ENCODE measurements at regions not wholly inside any gene's neighbourhood (a gene's known extent, or its start where the extent isn't known, plus 50 kb on each side); places are given as distances from the start of the nearest gene placed in this dataset.
A peak's percentile ranks its signal among the peaks of the same experiment; 100 is the strongest.

- peak; percentile 42 for DNase-seq (ENCODE audit: low read depth)
- no peak for TF ChIP-seq CTCF (IDR thresholded peaks at IDR 0.05; ENCODE audit: low read length, missing control alignments)
- no peak overlapping the region for H3K4me3 ChIP-seq (replicated peaks; ENCODE audit: low read depth, low read length)
Measured at GRCh38 chr5:147168578-147169327, 66.1 kb upstream of the STK32A start.

GRCh38 chr5:147169399-147169798 is 65.4 kb upstream of the STK32A start:
- no peak for TF ChIP-seq CTCF (IDR thresholded peaks at IDR 0.05; ENCODE audit: low read length, missing control alignments)
- DNase-seq (ENCODE audit: low read depth): peak; percentile 49
- H3K4me3 ChIP-seq (replicated peaks; ENCODE audit: low read depth, low read length): no peak overlapping the region

GRCh38 chr5:147169901-147170300 is 64.9 kb upstream of the STK32A start:
- no peak for DNase-seq (ENCODE audit: low read depth)
- TF ChIP-seq CTCF (IDR thresholded peaks at IDR 0.05; ENCODE audit: low read length, missing control alignments): no peak

GRCh38 chr5:147170603-147171002 is 64.2 kb upstream of the STK32A start:
- no peak for DNase-seq (ENCODE audit: low read depth)
- TF ChIP-seq CTCF (IDR thresholded peaks at IDR 0.05; ENCODE audit: low read length, missing control alignments): no peak
- no peak overlapping the region for H3K4me3 ChIP-seq (replicated peaks; ENCODE audit: low read depth, low read length)

More at GRCh38 chr5:147169901-147170300, 64.9 kb upstream of the STK32A start:
- H3K4me3 ChIP-seq (replicated peaks; ENCODE audit: low read depth, low read length): no peak overlapping the region

- H3K4me3 ChIP-seq (replicated peaks; ENCODE audit: low read depth, low read length): no peak overlapping the region
- TF ChIP-seq CTCF (IDR thresholded peaks at IDR 0.05; ENCODE audit: low read length, missing control alignments): no peak
- no peak for DNase-seq (ENCODE audit: low read depth)
Measured at GRCh38 chr5:147174671-147175265, 60.1 kb upstream of the STK32A start.

- no peak overlapping the region for H3K4me3 ChIP-seq (replicated peaks; ENCODE audit: low read depth, low read length)
- DNase-seq (ENCODE audit: low read depth): no peak
- TF ChIP-seq CTCF (IDR thresholded peaks at IDR 0.05; ENCODE audit: low read length, missing control alignments): no peak
Measured at GRCh38 chr5:147175516-147176097, 59.2 kb upstream of the STK32A start.
